ENCODE measurements at regions not wholly inside any gene's neighbourhood (a gene's known extent, or its start where the extent isn't known, plus 50 kb on each side); places are given as distances from the start of the nearest gene placed in this dataset.
"Not testable (repeated sequence)": the region's sequence is repeated elsewhere in the genome, so short reads cannot be mapped to it uniquely, and the experiment has no call there.

- ATAC-seq (replicated peaks), result no peak
- no peak overlapping the region for H3K4me3 Mint-ChIP-seq
- no peak overlapping the region for H3K27ac Mint-ChIP-seq
- no peaks in the 10 kb centered on the region for H3K36me3 Mint-ChIP-seq (ENCODE audit: low read depth)
- no peaks in the 10 kb centered on the region for H3K27me3 Mint-ChIP-seq
- H3K9me3 Mint-ChIP-seq, result peaks cover 4% of the 10 kb centered on the region
- no peaks in the 10 kb centered on the region for H3K4me1 Mint-ChIP-seq
Observed at GRCh38 chr11:97745515-97746050, 1275.2 kb upstream of the CNTN5 start.

- ATAC-seq (replicated peaks), result no peak
- Mint-ChIP-seq H3K36me3 (ENCODE audit: low read depth) (no peaks in the 10 kb centered on the region), H3K27ac (no peak overlapping the region), H3K4me1 (no peaks in the 10 kb centered on the region), H3K9me3 (peaks cover 4% of the 10 kb centered on the region), H3K4me3 (no peak overlapping the region), H3K27me3 (no peaks in the 10 kb centered on the region)
Observed at GRCh38 chr11:97746818-97747217, 1273.9 kb upstream of the CNTN5 start.

- Mint-ChIP-seq H3K4me3 (no peak overlapping the region), H3K4me1 (no peaks in the 10 kb centered on the region), H3K9me3 (peaks cover 9% of the 10 kb centered on the region), H3K36me3 (ENCODE audit: low read depth) (no peaks in the 10 kb centered on the region), H3K27me3 (no peaks in the 10 kb centered on the region), H3K27ac (no peak overlapping the region)
- no peak for ATAC-seq (replicated peaks)
Observed at GRCh38 chr11:97751405-97751804, 1269.3 kb upstream of the CNTN5 start.

DNA sequence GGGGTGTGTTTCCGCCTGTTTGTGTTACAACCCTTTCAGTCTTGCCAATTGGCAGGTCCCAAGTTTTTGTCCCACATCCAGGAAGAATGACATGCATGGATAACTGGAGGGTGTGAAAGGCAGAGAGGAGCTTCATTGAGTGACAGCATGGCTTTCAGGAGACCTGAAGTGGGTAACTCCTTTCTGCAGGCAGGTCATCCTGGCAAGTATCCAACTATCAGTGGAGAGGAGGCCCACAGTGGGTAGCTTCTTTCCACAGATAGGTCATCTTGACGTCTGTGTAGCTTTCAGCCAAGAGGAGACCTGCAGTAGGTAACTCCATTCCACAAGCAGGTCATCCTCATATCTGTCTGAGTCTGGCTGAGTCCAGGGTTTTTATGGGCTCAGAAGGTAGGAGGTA lies 1268.8 kb upstream of the CNTN5 start:
- H3K27me3 Mint-ChIP-seq, result no peaks in the 10 kb centered on the region

GRCh38 chr11:97754976-97755375 lies 1265.8 kb upstream of the CNTN5 start:
- Mint-ChIP-seq H3K36me3 (ENCODE audit: low read depth) (no peaks in the 10 kb centered on the region), H3K27ac (no peak overlapping the region), H3K27me3 (no peaks in the 10 kb centered on the region), H3K9me3 (peaks cover 15% of the 10 kb centered on the region), H3K4me1 (no peaks in the 10 kb centered on the region), H3K4me3 (no peak overlapping the region)
- ATAC-seq (replicated peaks), result no peak

More for the DNA sequence above, 1268.8 kb upstream of the CNTN5 start:
- H3K4me3 Mint-ChIP-seq, result no peak overlapping the region
- no peak overlapping the region for H3K27ac Mint-ChIP-seq
- ATAC-seq (replicated peaks), result no peak
- H3K36me3 Mint-ChIP-seq (ENCODE audit: low read depth), result no peaks in the 10 kb centered on the region
- no peaks in the 10 kb centered on the region for H3K4me1 Mint-ChIP-seq
- peaks cover 10% of the 10 kb centered on the region for H3K9me3 Mint-ChIP-seq

DNA sequence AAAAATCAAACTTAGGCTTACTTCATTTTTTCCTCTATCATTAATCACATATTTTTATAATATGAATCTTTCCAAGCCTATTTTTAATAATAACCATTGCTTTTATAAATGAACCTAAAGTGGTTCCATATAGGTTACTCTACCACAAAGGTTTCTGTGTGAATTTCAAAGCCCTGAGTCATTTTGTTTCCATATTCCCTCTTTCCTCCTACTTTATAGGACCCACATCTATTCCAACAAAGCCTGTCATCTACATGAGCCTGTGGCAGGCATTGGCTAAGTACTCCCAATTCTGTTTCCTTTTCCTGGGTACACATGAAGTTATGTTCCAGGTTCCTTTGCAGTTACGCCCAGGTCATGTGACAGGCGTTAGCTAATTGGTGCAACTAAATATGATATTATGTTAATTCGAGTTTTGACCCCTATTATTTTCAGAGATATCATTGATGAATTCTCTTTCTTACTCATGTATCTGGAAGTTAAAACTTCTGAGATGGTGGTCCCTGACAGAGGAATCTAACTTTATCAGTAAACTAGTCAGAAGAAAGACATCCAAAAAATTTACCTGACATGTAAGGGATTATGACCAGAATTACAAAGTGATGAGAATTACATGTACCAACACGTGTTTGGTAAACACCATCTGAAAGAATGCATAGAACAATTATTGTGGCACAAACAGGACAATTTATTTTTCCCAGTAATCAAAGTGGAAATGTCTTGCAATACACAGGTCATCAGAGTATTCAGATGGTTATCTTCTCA lies 1264.0 kb upstream of the CNTN5 start:
- no peaks in the 10 kb centered on the region for H3K36me3 Mint-ChIP-seq (ENCODE audit: low read depth)
- peaks cover 15% of the 10 kb centered on the region for H3K9me3 Mint-ChIP-seq
- no peak overlapping the region for H3K27ac Mint-ChIP-seq
- H3K27me3 Mint-ChIP-seq, result no peaks in the 10 kb centered on the region
- H3K4me3 Mint-ChIP-seq, result no peak overlapping the region
- H3K4me1 Mint-ChIP-seq, result no peaks in the 10 kb centered on the region
- no peak for ATAC-seq (replicated peaks)

DNA sequence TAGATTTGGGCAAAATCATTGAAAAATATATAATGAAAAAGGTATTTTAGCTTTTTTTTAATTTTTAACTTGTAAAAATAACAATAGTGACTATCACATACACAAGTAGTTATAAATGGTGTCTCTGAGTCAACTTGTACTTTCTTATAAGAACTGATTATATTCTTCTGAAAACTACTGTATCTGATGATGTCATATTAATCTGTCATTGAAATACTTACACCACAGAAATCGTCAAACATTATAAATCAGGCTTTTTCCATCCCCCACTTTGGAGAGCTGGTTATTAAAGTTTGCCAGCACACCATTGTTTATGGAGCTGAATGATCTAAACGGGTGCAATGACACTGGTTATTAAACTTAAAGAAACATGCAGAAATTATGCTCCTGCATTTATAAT lies 1259.6 kb upstream of the CNTN5 start:
- H3K27ac Mint-ChIP-seq, result no peak overlapping the region
- no peaks in the 10 kb centered on the region for H3K27me3 Mint-ChIP-seq
- H3K4me1 Mint-ChIP-seq, result no peaks in the 10 kb centered on the region
- H3K36me3 Mint-ChIP-seq (ENCODE audit: low read depth), result no peaks in the 10 kb centered on the region
- no peak for ATAC-seq (replicated peaks)
- H3K4me3 Mint-ChIP-seq, result no peak overlapping the region
- peaks cover 8% of the 10 kb centered on the region for H3K9me3 Mint-ChIP-seq

DNA sequence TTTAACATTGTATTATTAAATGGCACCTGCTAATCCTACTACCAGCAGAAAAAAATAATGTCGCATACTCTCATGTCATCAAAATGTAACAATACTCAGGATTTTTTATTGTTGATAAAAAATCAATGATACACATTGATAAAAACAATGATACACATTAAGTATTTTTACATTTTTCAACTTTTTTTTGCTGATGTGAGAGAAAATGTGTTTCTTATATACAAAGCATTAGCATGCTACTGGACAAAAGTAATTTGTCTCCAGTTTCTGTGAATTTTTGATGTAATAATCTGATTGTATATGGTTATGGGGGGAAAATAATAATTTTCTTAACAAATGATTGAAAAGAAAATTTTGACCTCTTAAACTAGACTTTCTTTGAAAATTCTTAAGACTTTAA lies 1256.6 kb upstream of the CNTN5 start:
- no peaks in the 10 kb centered on the region for H3K9me3 Mint-ChIP-seq
- no peaks in the 10 kb centered on the region for H3K36me3 Mint-ChIP-seq (ENCODE audit: low read depth)
- no peaks in the 10 kb centered on the region for H3K4me1 Mint-ChIP-seq
- H3K27ac Mint-ChIP-seq, result no peak overlapping the region
- no peaks in the 10 kb centered on the region for H3K27me3 Mint-ChIP-seq
- no peak overlapping the region for H3K4me3 Mint-ChIP-seq
- no peak for ATAC-seq (replicated peaks)

GRCh38 chr11:97764605-97765004 lies 1256.1 kb upstream of the CNTN5 start:
- no peak for ATAC-seq (replicated peaks)
- no peaks in the 10 kb centered on the region for H3K4me1 Mint-ChIP-seq
- H3K27me3 Mint-ChIP-seq, result no peaks in the 10 kb centered on the region
- H3K9me3 Mint-ChIP-seq, result no peaks in the 10 kb centered on the region
- no peak overlapping the region for H3K4me3 Mint-ChIP-seq
- H3K36me3 Mint-ChIP-seq (ENCODE audit: low read depth), result no peaks in the 10 kb centered on the region
- H3K27ac Mint-ChIP-seq, result no peak overlapping the region

DNA sequence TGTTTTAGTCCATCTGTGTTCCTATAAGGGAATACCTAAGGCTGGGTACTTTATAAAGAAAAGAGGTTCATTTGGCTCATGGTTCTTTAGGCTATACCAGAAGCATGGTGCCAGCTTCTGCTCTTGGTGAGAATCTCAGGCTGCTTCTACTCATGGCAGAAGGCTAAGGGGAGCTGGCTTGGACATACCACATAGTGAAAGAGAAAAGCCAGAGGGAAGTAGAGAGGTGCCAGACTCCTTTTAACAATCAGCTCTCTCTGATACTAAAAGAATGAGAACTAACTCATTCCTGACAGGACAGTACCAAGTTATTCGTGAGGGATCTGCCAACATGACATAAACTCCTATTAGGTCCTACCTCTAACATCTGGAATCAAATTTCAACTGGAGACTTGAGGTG lies 1250.2 kb upstream of the CNTN5 start:
- Mint-ChIP-seq H3K36me3 (ENCODE audit: low read depth) (no peaks in the 10 kb centered on the region), H3K9me3 (no peaks in the 10 kb centered on the region), H3K27ac (no peak overlapping the region), H3K27me3 (no peaks in the 10 kb centered on the region), H3K4me3 (no peak overlapping the region), H3K4me1 (no peaks in the 10 kb centered on the region)
- no peak for ATAC-seq (replicated peaks)

- ATAC-seq (replicated peaks), result no peak
- Mint-ChIP-seq H3K27me3 (no peaks in the 10 kb centered on the region), H3K4me3 (no peak overlapping the region), H3K36me3 (ENCODE audit: low read depth) (no peaks in the 10 kb centered on the region), H3K27ac (no peak overlapping the region), H3K4me1 (no peaks in the 10 kb centered on the region), H3K9me3 (peaks cover 7% of the 10 kb centered on the region)
Observed at GRCh38 chr11:97772705-97773104, 1248.0 kb upstream of the CNTN5 start.

GRCh38 chr11:97784388-97784787 lies 1236.4 kb upstream of the CNTN5 start:
- not testable (repeated sequence) for H3K4me3 Mint-ChIP-seq; ATAC-seq (replicated peaks); H3K27ac Mint-ChIP-seq; H3K27me3 Mint-ChIP-seq; H3K36me3 Mint-ChIP-seq (ENCODE audit: low read depth); H3K4me1 Mint-ChIP-seq
- H3K9me3 Mint-ChIP-seq, result peaks cover 24% of the 10 kb centered on the region

- no peaks in the 10 kb centered on the region for H3K4me1 Mint-ChIP-seq
- no peaks in the 10 kb centered on the region for H3K36me3 Mint-ChIP-seq (ENCODE audit: low read depth)
- peaks cover 28% of the 10 kb centered on the region for H3K9me3 Mint-ChIP-seq
- H3K27me3 Mint-ChIP-seq, result no peaks in the 10 kb centered on the region
- no peak overlapping the region for H3K27ac Mint-ChIP-seq
- no peak overlapping the region for H3K4me3 Mint-ChIP-seq
- no peak for ATAC-seq (replicated peaks)
Observed at GRCh38 chr11:97786961-97787360, 1233.8 kb upstream of the CNTN5 start.

- H3K36me3 Mint-ChIP-seq (ENCODE audit: low read depth), result no peaks in the 10 kb centered on the region
- no peak overlapping the region for H3K4me3 Mint-ChIP-seq
- H3K4me1 Mint-ChIP-seq, result no peaks in the 10 kb centered on the region
- H3K27ac Mint-ChIP-seq, result no peak overlapping the region
- no peak for ATAC-seq (replicated peaks)
- peaks cover 14% of the 10 kb centered on the region for H3K9me3 Mint-ChIP-seq
- H3K27me3 Mint-ChIP-seq, result no peaks in the 10 kb centered on the region
Observed at GRCh38 chr11:97794876-97795275, 1225.9 kb upstream of the CNTN5 start.

GRCh38 chr11:97800891-97801290 lies 1219.9 kb upstream of the CNTN5 start:
- no peaks in the 10 kb centered on the region for H3K27me3 Mint-ChIP-seq
- no peaks in the 10 kb centered on the region for H3K4me1 Mint-ChIP-seq
- no peak overlapping the region for H3K27ac Mint-ChIP-seq
- peaks cover 5% of the 10 kb centered on the region for H3K9me3 Mint-ChIP-seq
- ATAC-seq (replicated peaks), result no peak
- H3K4me3 Mint-ChIP-seq, result no peak overlapping the region
- H3K36me3 Mint-ChIP-seq (ENCODE audit: low read depth), result no peaks in the 10 kb centered on the region
